K562 (cell line): ENCODE measurements at regions not wholly inside any gene's neighbourhood (a gene's known extent, or its start where the extent isn't known, plus 50 kb on each side); places are given as distances from the start of the nearest gene placed in this dataset.

Experiments
- ATAC-seq: fragments of 200-7000 bp; cut with Tn5 transposase; 3 replicates; pipeline ENCODE4 v1.9.1; 2020; ENCODE audit warnings: moderate library complexity
- BruUV-seq: library from RNA; stranded (reverse); fragments of 400-500 nt; replicated peaks from 2 replicates; lab custom pipeline; 2021; lab: Mats Ljungman, UMichigan
- CTCF ChIA-PET: fragments of 300-600 bp; formaldehyde crosslinking; extraction: SDS; loops from one replicate; lab custom pipeline; 2021; ENCODE audit warnings: low intra/inter-chr PET ratio; lab: Yijun Ruan, JAX
- POLR2A ChIA-PET: fragments of 300-600, 350-650 bp; sonication (Branson Sonifier 250); formaldehyde crosslinking; extraction: SDS; loops from one replicate; lab custom pipeline; 2021; ENCODE audit warnings: antibody characterized with exemption, inconsistent platforms; lab: Yijun Ruan, JAX
- DNase-seq, 4 experiments: peaks; one replicate each; pipeline versions ENCODE4 v3.0.0 to v3.0.0-alpha.2; 2011 to 2018; ENCODE audit warnings: low spot score in 3 of 4, mixed read lengths in 3 of 4; ENCODE audit errors: extremely low read depth in 1 of 4
- FAIRE-seq: peaks from 2 replicates; lab custom pipeline; 2011; peaks lifted over from hg19 to GRCh38; lab: Jason Lieb, UNC
- H2AFZ ChIP-seq: 2 replicates; pipeline ENCODE4 v1.6.0; 2011; ENCODE audit warnings: low read depth, low read length, control low read depth, inconsistent platforms
- H3K27ac ChIP-seq: fragments of 200-600 bp; 3 replicates; pipeline ENCODE4 v1.8.0; 2011; ENCODE audit warnings: low read depth, mild to moderate bottlenecking, control low read depth, inconsistent platforms, low read length, moderate library complexity, mixed read lengths; ENCODE audit errors: extremely low read depth
- H3K27me3 ChIP-seq, 2 experiments: fragments of 300-600 bp in 1 of 2; 2 replicates in 1 of 2; 3 replicates in 1 of 2; pipeline versions ENCODE4 v1.6.0 to v1.8.0; 2011; ENCODE audit warnings: inconsistent platforms in 2 of 2, low read length in 2 of 2, mild to moderate bottlenecking in 1 of 2, mixed read lengths in 1 of 2, moderate library complexity in 1 of 2; ENCODE audit not compliant: control insufficient read depth in 2 of 2, insufficient read depth in 2 of 2
- H3K36me3 ChIP-seq: fragments of 300-600 bp; 3 replicates; pipeline ENCODE4 v1.8.0; 2011; ENCODE audit warnings: mild to moderate bottlenecking, low read length, inconsistent platforms; ENCODE audit not compliant: control insufficient read depth, insufficient read depth
- H3K4me1 ChIP-seq, 2 experiments: fragments of 200-600 bp in 1 of 2; replicated peaks in 1 of 2; 2 replicates in 1 of 2; 3 replicates in 1 of 2; pipeline versions ENCODE4 v1.5.1 to v1.8.0; 2011; ENCODE audit warnings: inconsistent platforms in 2 of 2, low read length in 2 of 2, mild to moderate bottlenecking in 1 of 2, mixed read lengths in 1 of 2, moderate library complexity in 1 of 2; ENCODE audit not compliant: control insufficient read depth in 2 of 2, insufficient read depth in 2 of 2
- H3K4me2 ChIP-seq: 2 replicates; pipeline ENCODE4 v1.6.1; 2011; ENCODE audit warnings: low read length, control low read depth, inconsistent platforms, mixed read lengths; ENCODE audit not compliant: insufficient read depth
- H3K4me3 ChIP-seq: fragments of 200-600 bp; sonication (generic), shearing (Covaris generic); 2 replicates; pipeline ENCODE4 v1.5.1; 2016; ENCODE audit warnings: control low read depth, inconsistent platforms
- H3K79me2 ChIP-seq: fragments of 200-600 bp; 3 replicates; pipeline ENCODE4 v1.8.0; 2011; ENCODE audit warnings: low read length, inconsistent platforms; ENCODE audit not compliant: control insufficient read depth, insufficient read depth
- H3K9ac ChIP-seq, 2 experiments: 2 replicates each; pipeline versions ENCODE4 v1.6.0 to v1.6.1; 2011; ENCODE audit warnings: low read depth in 2 of 2, low read length in 2 of 2, control low read depth in 1 of 2, inconsistent platforms in 1 of 2, mild to moderate bottlenecking in 1 of 2, mixed read lengths in 1 of 2; ENCODE audit not compliant: insufficient read depth in 1 of 2
- H3K9me1 ChIP-seq: one replicate; pipeline ENCODE4 v1.6.0; 2011; ENCODE audit warnings: inconsistent platforms, mild to moderate bottlenecking, low read length, moderate library complexity; ENCODE audit not compliant: control insufficient read depth, insufficient read depth
- H3K9me3 ChIP-seq: replicated peaks from 2 replicates; pipeline ENCODE4 v1.5.1; 2011; ENCODE audit warnings: low read depth, low read length, inconsistent platforms; ENCODE audit not compliant: control insufficient read depth, insufficient read depth
- H4K20me1 ChIP-seq: replicated peaks from 2 replicates; pipeline ENCODE4 v1.6.1; 2011; ENCODE audit warnings: low read length, inconsistent platforms, mixed read lengths; ENCODE audit not compliant: control insufficient read depth, insufficient read depth
- ELF2 ChIP-seq: fragments of 250-450 bp; sonication (Bioruptor Pico); IDR thresholded peaks from 2 replicates; pipeline ENCODE4 v1.5.0; 2021; ENCODE audit warnings: mild to moderate bottlenecking
- EP400 ChIP-seq: fragments of 450-650 bp; IDR thresholded peaks from 2 replicates; pipeline ENCODE4 v1.6.1; 2017; ENCODE audit warnings: antibody characterized with exemption, mild to moderate bottlenecking, moderate library complexity
- GTF2B ChIP-seq: IDR thresholded peaks from 2 replicates; pipeline ENCODE4 v1.6.1; 2011; ENCODE audit not compliant: insufficient read length; ENCODE audit errors: extremely low read depth
- KAT7 ChIP-seq: sonication (generic); formaldehyde crosslinking; IDR thresholded peaks from 2 replicates; pipeline ENCODE4 v1.8.0; 2022; ENCODE audit warnings: missing genetic modification reagents, mild to moderate bottlenecking, borderline replicate concordance
- TAL1 ChIP-seq: fragments of 450-650 bp; IDR thresholded peaks from 2 replicates; pipeline ENCODE4 v1.6.1; 2016; ENCODE audit warnings: mild to moderate bottlenecking
- ZBTB1 ChIP-seq: sonication (generic); formaldehyde crosslinking; IDR thresholded peaks from 2 replicates; pipeline ENCODE4 v1.8.1; 2023; ENCODE audit warnings: missing genetic modification reagents, low read depth, mild to moderate bottlenecking, borderline replicate concordance
- ZNF184 ChIP-seq: sonication (generic); formaldehyde crosslinking; IDR thresholded peaks from 2 replicates; pipeline ENCODE4 v1.5.0; 2020; ENCODE audit warnings: missing genetic modification reagents
- WGBS: fragments of 100-300 bp; shearing (Covaris generic); methylation state at CpG from one replicate; pipeline ENCODE4 v1.1.6; 2016; ENCODE audit warnings: low coverage, mixed read lengths; ENCODE audit not compliant: insufficient coverage; ENCODE audit errors: missing lambda C conversion rate; 5-methylcytosine and 5-hydroxymethylcytosine counted together
- in situ Hi-C: fragments of 300-500 bp; cut with MboI; formaldehyde crosslinking; loops from 4 replicates; pipeline ENCODE4 v1.15.0; 2018; ENCODE audit warnings: inconsistent platforms, mixed read lengths
- intact Hi-C: fragments of 100-400 bp; cut with micrococcal nuclease; formaldehyde crosslinking; loops from 2 replicates; pipeline ENCODE4 v1.14.2; 2022

- Histone ChIP-seq H3K4me3 (no peak overlapping the region), H3K4me2 (no peak overlapping the region), H3K4me1 (no peaks in the 10 kb centered on the region), H3K36me3 (no peaks in the 10 kb centered on the region), H3K9ac (no peak overlapping the region), H3K9me1 (no peaks in the 10 kb centered on the region), H4K20me1 (no peaks in the 10 kb centered on the region), H3K79me2 (no peaks in the 10 kb centered on the region), H3K27ac (no peak overlapping the region), H2AFZ (no peak overlapping the region), H3K27me3 (peaks cover 0 to 5% of the 10 kb centered on the region in 2 experiments; a peak in 1 of 5 replicates), H3K9me3 (no peaks in the 10 kb centered on the region)
- CTCF ChIA-PET: no interaction called here
- DNase-seq (no peak), ATAC-seq (no peak), FAIRE-seq (no peak)
- WGBS: 0% methylated on average over 3 of the region's 3 CpGs
- intact Hi-C loops: no loop called here
- POLR2A ChIA-PET: interaction anchor here (0.6 kb wide), 2 partner anchors 15 to 20 kb away, joined by 3 read pairs; no protein-coding TSS in a partner anchor
- no peak for TF ChIP-seq ZBTB1 (CRISPR knock-in tag)
- no peak for TF ChIP-seq EP400
- no peak for TF ChIP-seq KAT7 (CRISPR knock-in tag)
- TF ChIP-seq TAL1: no peak
- TF ChIP-seq ZNF184 (CRISPR knock-in tag): no peak
- TF ChIP-seq ELF2: no peak
- no peak for TF ChIP-seq GTF2B
- in situ Hi-C loops: no loop called here
- BruUV-seq: no TSS peak
These were observed 108.8 kb downstream of the GYPC start for GRCh38 chr2:126764686-126765265.
